ENCODE measurements at regions not wholly inside any gene's neighbourhood (a gene's known extent, or its start where the extent isn't known, plus 50 kb on each side); places are given as distances from the start of the nearest gene placed in this dataset.

GRCh38 chr1:221234791-221235190 is 355.5 kb downstream of the HLX start:
- Histone ChIP-seq H3K36me3 (ENCODE audit: control insufficient read depth, insufficient read depth, low read length) (no peaks in the 10 kb centered on the region), H3K4me1 (ENCODE audit: control insufficient read depth, insufficient read depth, low read length, poor library complexity, severe bottlenecking) (no peaks in the 10 kb centered on the region), H3K4me3 (ENCODE audit: extremely low read depth, insufficient read depth, low read length, poor library complexity, severe bottlenecking) (no peak overlapping the region), H3K27ac (ENCODE audit: low read depth, low read length, severe bottlenecking) (no peak overlapping the region), H3K9me3 (ENCODE audit: control insufficient read depth, low read length) (no peaks in the 10 kb centered on the region)
- whole genome bisulfite sequencing, 2 experiments (ENCODE audit: insufficient coverage in 2 of 2), result 92% methylated on average over 2 of the region's 2 CpGs; no CpG with 5 or more reads in 1 of the 2 experiments

- Histone ChIP-seq H3K27ac (ENCODE audit: low read depth, low read length, severe bottlenecking) (no peak overlapping the region), H3K9me3 (ENCODE audit: control insufficient read depth, low read length) (no peaks in the 10 kb centered on the region), H3K36me3 (ENCODE audit: control insufficient read depth, insufficient read depth, low read length) (no peaks in the 10 kb centered on the region), H3K4me1 (ENCODE audit: control insufficient read depth, insufficient read depth, low read length, poor library complexity, severe bottlenecking) (no peaks in the 10 kb centered on the region), H3K4me3 (ENCODE audit: extremely low read depth, insufficient read depth, low read length, poor library complexity, severe bottlenecking) (no peak overlapping the region)
- 67 to 80% methylated on average over 1 to 2 of the region's 3 CpGs for WGBS, 2 experiments (ENCODE audit: insufficient coverage in 2 of 2)
These were observed 358.3 kb downstream of the HLX start for GRCh38 chr1:221237587-221237986.

- 90 to 93% methylated on average over 2 of the region's 4 CpGs for WGBS, 2 experiments (ENCODE audit: insufficient coverage in 2 of 2)
- H3K36me3 ChIP-seq (ENCODE audit: control insufficient read depth, insufficient read depth, low read length), result no peaks in the 10 kb centered on the region
- H3K27ac ChIP-seq (ENCODE audit: low read depth, low read length, severe bottlenecking), result no peak overlapping the region
- H3K9me3 ChIP-seq (ENCODE audit: control insufficient read depth, low read length), result no peaks in the 10 kb centered on the region
- H3K4me3 ChIP-seq (ENCODE audit: extremely low read depth, insufficient read depth, low read length, poor library complexity, severe bottlenecking), result no peak overlapping the region
- H3K4me1 ChIP-seq (ENCODE audit: control insufficient read depth, insufficient read depth, low read length, poor library complexity, severe bottlenecking), result no peaks in the 10 kb centered on the region
These were observed 359.9 kb downstream of the HLX start for GRCh38 chr1:221239181-221239580.

GRCh38 chr1:221239792-221240191 is 360.5 kb downstream of the HLX start:
- H3K36me3 ChIP-seq (ENCODE audit: control insufficient read depth, insufficient read depth, low read length), result no peaks in the 10 kb centered on the region
- 91 to 100% methylated on average over 1 to 6 of the region's 9 CpGs for WGBS, 2 experiments (ENCODE audit: insufficient coverage in 2 of 2)
- H3K4me3 ChIP-seq (ENCODE audit: extremely low read depth, insufficient read depth, low read length, poor library complexity, severe bottlenecking), result no peak overlapping the region
- H3K4me1 ChIP-seq (ENCODE audit: control insufficient read depth, insufficient read depth, low read length, poor library complexity, severe bottlenecking), result no peaks in the 10 kb centered on the region
- H3K27ac ChIP-seq (ENCODE audit: low read depth, low read length, severe bottlenecking), result no peak overlapping the region
- no peaks in the 10 kb centered on the region for H3K9me3 ChIP-seq (ENCODE audit: control insufficient read depth, low read length)

- no CpG with 5 or more reads among the region's 1 CpG for WGBS, 2 experiments (ENCODE audit: insufficient coverage in 2 of 2)
- Histone ChIP-seq H3K27ac (ENCODE audit: low read depth, low read length, severe bottlenecking) (no peak overlapping the region), H3K36me3 (ENCODE audit: control insufficient read depth, insufficient read depth, low read length) (no peaks in the 10 kb centered on the region), H3K9me3 (ENCODE audit: control insufficient read depth, low read length) (no peaks in the 10 kb centered on the region), H3K4me1 (ENCODE audit: control insufficient read depth, insufficient read depth, low read length, poor library complexity, severe bottlenecking) (no peaks in the 10 kb centered on the region), H3K4me3 (ENCODE audit: extremely low read depth, insufficient read depth, low read length, poor library complexity, severe bottlenecking) (no peak overlapping the region)
These were observed 361.4 kb downstream of the HLX start for GRCh38 chr1:221240690-221241089.

- WGBS, 2 experiments (ENCODE audit: insufficient coverage in 2 of 2), result no CpG with 5 or more reads among the region's 1 CpG
- Histone ChIP-seq H3K27ac (ENCODE audit: low read depth, low read length, severe bottlenecking) (no peak overlapping the region), H3K36me3 (ENCODE audit: control insufficient read depth, insufficient read depth, low read length) (no peaks in the 10 kb centered on the region), H3K4me3 (ENCODE audit: extremely low read depth, insufficient read depth, low read length, poor library complexity, severe bottlenecking) (no peak overlapping the region), H3K9me3 (ENCODE audit: control insufficient read depth, low read length) (no peaks in the 10 kb centered on the region), H3K4me1 (ENCODE audit: control insufficient read depth, insufficient read depth, low read length, poor library complexity, severe bottlenecking) (no peaks in the 10 kb centered on the region)
These were observed 361.9 kb downstream of the HLX start for GRCh38 chr1:221241157-221241556.

- H3K4me1 ChIP-seq (ENCODE audit: control insufficient read depth, insufficient read depth, low read length, poor library complexity, severe bottlenecking), result no peaks in the 10 kb centered on the region
- no peak overlapping the region for H3K27ac ChIP-seq (ENCODE audit: low read depth, low read length, severe bottlenecking)
- WGBS, 2 experiments (ENCODE audit: insufficient coverage in 2 of 2), result no CpG with 5 or more reads among the region's 2 CpGs
- no peaks in the 10 kb centered on the region for H3K9me3 ChIP-seq (ENCODE audit: control insufficient read depth, low read length)
- no peak overlapping the region for H3K4me3 ChIP-seq (ENCODE audit: extremely low read depth, insufficient read depth, low read length, poor library complexity, severe bottlenecking)
- H3K36me3 ChIP-seq (ENCODE audit: control insufficient read depth, insufficient read depth, low read length), result no peaks in the 10 kb centered on the region
These were observed 362.3 kb downstream of the HLX start for GRCh38 chr1:221241592-221241991.

GRCh38 chr1:221246067-221246466 is 366.8 kb downstream of the HLX start:
- H3K27ac ChIP-seq (ENCODE audit: low read depth, low read length, severe bottlenecking), result no peak overlapping the region
- H3K4me3 ChIP-seq (ENCODE audit: extremely low read depth, insufficient read depth, low read length, poor library complexity, severe bottlenecking), result no peak overlapping the region
- WGBS, 2 experiments (ENCODE audit: insufficient coverage in 2 of 2), result no CpG with 5 or more reads among the region's 2 CpGs
- no peaks in the 10 kb centered on the region for H3K4me1 ChIP-seq (ENCODE audit: control insufficient read depth, insufficient read depth, low read length, poor library complexity, severe bottlenecking)
- H3K36me3 ChIP-seq (ENCODE audit: control insufficient read depth, insufficient read depth, low read length), result no peaks in the 10 kb centered on the region
- no peaks in the 10 kb centered on the region for H3K9me3 ChIP-seq (ENCODE audit: control insufficient read depth, low read length)

GRCh38 chr1:221246628-221247415 is 367.6 kb downstream of the HLX start:
- Histone ChIP-seq H3K36me3 (ENCODE audit: control insufficient read depth, insufficient read depth, low read length) (no peaks in the 10 kb centered on the region), H3K4me3 (ENCODE audit: extremely low read depth, insufficient read depth, low read length, poor library complexity, severe bottlenecking) (no peak overlapping the region), H3K9me3 (ENCODE audit: control insufficient read depth, low read length) (no peaks in the 10 kb centered on the region), H3K27ac (ENCODE audit: low read depth, low read length, severe bottlenecking) (no peak overlapping the region), H3K4me1 (ENCODE audit: control insufficient read depth, insufficient read depth, low read length, poor library complexity, severe bottlenecking) (no peaks in the 10 kb centered on the region)
- WGBS, 2 experiments (ENCODE audit: insufficient coverage in 2 of 2), result no CpG with 5 or more reads among the region's 4 CpGs

GRCh38 chr1:221251580-221251979 is 372.3 kb downstream of the HLX start:
- H3K4me3 ChIP-seq (ENCODE audit: extremely low read depth, insufficient read depth, low read length, poor library complexity, severe bottlenecking), result no peak overlapping the region
- WGBS, 2 experiments (ENCODE audit: insufficient coverage in 2 of 2), result 93% methylated on average over 2 of the region's 2 CpGs; no CpG with 5 or more reads in 1 of the 2 experiments
- no peaks in the 10 kb centered on the region for H3K36me3 ChIP-seq (ENCODE audit: control insufficient read depth, insufficient read depth, low read length)

GRCh38 chr1:221254813-221255212 is 375.6 kb downstream of the HLX start:
- Histone ChIP-seq H3K4me1 (ENCODE audit: control insufficient read depth, insufficient read depth, low read length, poor library complexity, severe bottlenecking) (no peaks in the 10 kb centered on the region), H3K36me3 (ENCODE audit: control insufficient read depth, insufficient read depth, low read length) (no peaks in the 10 kb centered on the region), H3K9me3 (ENCODE audit: control insufficient read depth, low read length) (no peaks in the 10 kb centered on the region), H3K4me3 (ENCODE audit: extremely low read depth, insufficient read depth, low read length, poor library complexity, severe bottlenecking) (no peak overlapping the region), H3K27ac (ENCODE audit: low read depth, low read length, severe bottlenecking) (no peak overlapping the region)

More at GRCh38 chr1:221251580-221251979, 372.3 kb downstream of the HLX start:
- H3K4me1 ChIP-seq (ENCODE audit: control insufficient read depth, insufficient read depth, low read length, poor library complexity, severe bottlenecking), result no peaks in the 10 kb centered on the region
- H3K9me3 ChIP-seq (ENCODE audit: control insufficient read depth, low read length), result no peaks in the 10 kb centered on the region
- H3K27ac ChIP-seq (ENCODE audit: low read depth, low read length, severe bottlenecking), result no peak overlapping the region

Measured in mesodermal cell (in vitro differentiated cells).